Neural progenitor cell (in vitro differentiated cells): ENCODE measurements at regions not wholly inside any gene's neighbourhood (a gene's known extent, or its start where the extent isn't known, plus 50 kb on each side); places are given as distances from the start of the nearest gene placed in this dataset.

Experiments
- DNase-seq: peaks from one replicate; pipeline ENCODE4 v3.0.0-alpha.2; 2016; ENCODE audit warnings: low spot score
- H2AFZ ChIP-seq: fragments of 200-600 bp; sonication (generic); replicated peaks from 2 replicates; pipeline ENCODE4 v1.6.1; 2016; ENCODE audit warnings: antibody characterized with exemption
- H3F3A ChIP-seq: fragments of 200-600 bp; sonication (generic); 2 replicates; pipeline ENCODE4 v1.6.1; 2016; ENCODE audit warnings: antibody characterized with exemption, low read depth
- H3K27ac ChIP-seq: fragments of 200-600 bp; sonication (generic); 2 replicates; pipeline ENCODE4 v1.5.1; 2016; ENCODE audit warnings: mild to moderate bottlenecking
- H3K27me3 ChIP-seq: fragments of 200-600 bp; sonication (generic); 2 replicates; pipeline ENCODE4 v1.6.1; 2016; ENCODE audit warnings: mild to moderate bottlenecking, moderate library complexity
- H3K36me3 ChIP-seq: fragments of 200-600 bp; sonication (generic); 2 replicates; pipeline ENCODE4 v1.5.1; 2016
- H3K4me1 ChIP-seq: fragments of 200-600 bp; sonication (generic); 2 replicates; pipeline ENCODE4 v1.6.1; 2016; ENCODE audit warnings: mixed run types
- H3K4me2 ChIP-seq: fragments of 200-600 bp; sonication (generic); 2 replicates; pipeline ENCODE4 v1.6.1; 2016
- H3K4me3 ChIP-seq: fragments of 200-600 bp; sonication (generic); 2 replicates; pipeline ENCODE4 v1.5.1; 2016
- H3K79me2 ChIP-seq: fragments of 200-600 bp; sonication (generic); 2 replicates; pipeline ENCODE4 v1.6.1; 2016; ENCODE audit warnings: low read depth
- H3K9ac ChIP-seq: fragments of 200-600 bp; sonication (generic); 2 replicates; pipeline ENCODE4 v1.6.1; 2016
- H3K9me3 ChIP-seq: fragments of 200-600 bp; sonication (generic); 2 replicates; pipeline ENCODE4 v1.5.1; 2016; ENCODE audit warnings: low read depth
- H4K20me1 ChIP-seq: fragments of 200-600 bp; sonication (generic); 2 replicates; pipeline ENCODE4 v1.6.1; 2016; ENCODE audit warnings: low read depth
- H3K27ac Mint-ChIP-seq: 3 replicates; pipeline ENCODE4 v1.8.0; 2021; ENCODE audit warnings: mixed read lengths
- H3K27me3 Mint-ChIP-seq: 2 replicates; pipeline ENCODE4 v1.8.0; 2022; ENCODE audit warnings: low read depth, mild to moderate bottlenecking, inconsistent platforms, moderate library complexity, mixed read lengths; ENCODE audit not compliant: insufficient read depth
- H3K36me3 Mint-ChIP-seq: 3 replicates; pipeline ENCODE4 v1.8.0; 2021; ENCODE audit warnings: mixed read lengths
- H3K4me1 Mint-ChIP-seq: 3 replicates; pipeline ENCODE4 v1.8.0; 2021; ENCODE audit warnings: mixed read lengths
- H3K4me3 Mint-ChIP-seq: 3 replicates; pipeline ENCODE4 v1.8.0; 2021; ENCODE audit warnings: mild to moderate bottlenecking, moderate library complexity, mixed read lengths
- H3K9me3 Mint-ChIP-seq: 3 replicates; pipeline ENCODE4 v1.8.0; 2020; ENCODE audit warnings: mixed read lengths
- EZH2 ChIP-seq: fragments of 200-600 bp; sonication (generic); IDR thresholded peaks from 2 replicates; pipeline ENCODE4 v1.6.1; 2017; ENCODE audit warnings: antibody characterized with exemption, mild to moderate bottlenecking, moderate library complexity
- EZH2phosphoT487 ChIP-seq: fragments of 200-600 bp; sonication (generic); IDR thresholded peaks from 2 replicates; pipeline ENCODE4 v1.6.1; 2017; ENCODE audit warnings: antibody characterized with exemption
- TF ChIP-seq, protein P1 (sequence below): fragments of 200-600 bp; sonication (generic); IDR thresholded peaks from 2 replicates; pipeline ENCODE4 v1.5.1; 2017; ENCODE audit warnings: antibody characterized with exemption, mild to moderate bottlenecking

DNA sequence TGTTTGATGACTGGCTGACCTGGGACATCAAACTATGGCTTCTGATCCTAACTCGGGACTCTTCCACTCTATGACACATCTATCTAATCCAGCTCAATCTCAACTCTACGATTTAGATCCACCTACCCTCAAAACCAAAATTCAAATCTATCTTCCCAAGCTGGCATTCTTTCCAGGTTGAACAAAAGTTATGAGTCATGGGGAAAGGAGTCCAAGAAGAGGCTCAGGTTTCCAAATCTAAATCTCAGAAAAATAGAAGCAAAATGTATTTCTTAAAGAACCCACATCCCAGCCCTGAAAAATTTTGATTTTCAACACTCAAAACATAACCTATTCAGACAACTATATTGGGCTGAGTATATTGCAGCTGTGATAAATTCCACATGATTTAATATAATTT is 143.9 kb upstream of the IPO5 start:
- H3F3A ChIP-seq = no peaks in the 10 kb centered on the region
- peaks cover 2% of the 10 kb centered on the region for H3K27me3 Mint-ChIP-seq
- H3K9me3 Mint-ChIP-seq = peaks cover 3% of the 10 kb centered on the region
- H3K36me3 Mint-ChIP-seq = no peaks in the 10 kb centered on the region
- H3K4me1 Mint-ChIP-seq = no peaks in the 10 kb centered on the region
- H3K4me3 ChIP-seq = no peak overlapping the region
- no peak overlapping the region for H3K9ac ChIP-seq
- H3K4me1 ChIP-seq = peaks cover 7% of the 10 kb centered on the region
- H3K9me3 ChIP-seq = no peaks in the 10 kb centered on the region
- no peak for DNase-seq
- no peaks in the 10 kb centered on the region for H3K79me2 ChIP-seq
- no peaks in the 10 kb centered on the region for H3K27me3 ChIP-seq
- H4K20me1 ChIP-seq = no peaks in the 10 kb centered on the region
- no peak overlapping the region for H2AFZ ChIP-seq
- TF ChIP-seq EZH2phosphoT487 (no peak), EZH2 (no peak)
- TF ChIP-seq, protein P1, sequence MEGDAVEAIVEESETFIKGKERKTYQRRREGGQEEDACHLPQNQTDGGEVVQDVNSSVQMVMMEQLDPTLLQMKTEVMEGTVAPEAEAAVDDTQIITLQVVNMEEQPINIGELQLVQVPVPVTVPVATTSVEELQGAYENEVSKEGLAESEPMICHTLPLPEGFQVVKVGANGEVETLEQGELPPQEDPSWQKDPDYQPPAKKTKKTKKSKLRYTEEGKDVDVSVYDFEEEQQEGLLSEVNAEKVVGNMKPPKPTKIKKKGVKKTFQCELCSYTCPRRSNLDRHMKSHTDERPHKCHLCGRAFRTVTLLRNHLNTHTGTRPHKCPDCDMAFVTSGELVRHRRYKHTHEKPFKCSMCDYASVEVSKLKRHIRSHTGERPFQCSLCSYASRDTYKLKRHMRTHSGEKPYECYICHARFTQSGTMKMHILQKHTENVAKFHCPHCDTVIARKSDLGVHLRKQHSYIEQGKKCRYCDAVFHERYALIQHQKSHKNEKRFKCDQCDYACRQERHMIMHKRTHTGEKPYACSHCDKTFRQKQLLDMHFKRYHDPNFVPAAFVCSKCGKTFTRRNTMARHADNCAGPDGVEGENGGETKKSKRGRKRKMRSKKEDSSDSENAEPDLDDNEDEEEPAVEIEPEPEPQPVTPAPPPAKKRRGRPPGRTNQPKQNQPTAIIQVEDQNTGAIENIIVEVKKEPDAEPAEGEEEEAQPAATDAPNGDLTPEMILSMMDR = no peak
- H3K27ac ChIP-seq = no peak overlapping the region
- H3K4me2 ChIP-seq = no peak overlapping the region
- no peak overlapping the region for H3K4me3 Mint-ChIP-seq
- H3K36me3 ChIP-seq = no peaks in the 10 kb centered on the region
- H3K27ac Mint-ChIP-seq = no peak overlapping the region

DNA sequence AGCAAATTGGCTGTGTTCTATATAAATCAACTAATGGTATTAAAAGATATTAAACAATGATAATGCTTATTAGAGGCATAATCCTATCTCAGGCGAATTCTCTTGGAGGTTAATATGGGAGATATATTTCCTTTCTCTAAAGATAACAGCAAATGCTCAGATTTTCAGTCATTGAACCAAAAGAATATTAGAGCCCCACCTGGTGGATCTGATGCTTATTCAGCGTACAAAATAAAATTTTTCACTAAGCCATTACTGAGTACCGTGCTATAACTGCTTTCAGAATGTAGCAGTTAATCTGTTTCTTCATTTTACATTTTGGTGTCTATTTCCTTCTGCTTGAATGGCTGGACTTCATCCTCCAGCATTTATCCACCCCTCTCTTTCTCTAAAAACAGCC is 143.3 kb upstream of the IPO5 start:
- H3K4me1 Mint-ChIP-seq = no peaks in the 10 kb centered on the region
- no peaks in the 10 kb centered on the region for H3K27me3 Mint-ChIP-seq
- no peaks in the 10 kb centered on the region for H3K36me3 ChIP-seq
- H3F3A ChIP-seq = no peaks in the 10 kb centered on the region
- no peaks in the 10 kb centered on the region for H3K9me3 ChIP-seq
- H2AFZ ChIP-seq = no peak overlapping the region
- no peak overlapping the region for H3K4me3 ChIP-seq
- H3K27ac Mint-ChIP-seq = no peak overlapping the region
- H3K27ac ChIP-seq = no peak overlapping the region
- H3K27me3 ChIP-seq = no peaks in the 10 kb centered on the region
- H3K4me1 ChIP-seq = peaks cover 7% of the 10 kb centered on the region
- H3K9me3 Mint-ChIP-seq = peaks cover 3% of the 10 kb centered on the region
- no peak overlapping the region for H3K4me3 Mint-ChIP-seq
- peak; percentile 15 for DNase-seq
- no peaks in the 10 kb centered on the region for H3K79me2 ChIP-seq
- H3K4me2 ChIP-seq = no peak overlapping the region
- TF ChIP-seq, protein P1 = peak; percentile 55
- no peak for TF ChIP-seq EZH2
- H3K9ac ChIP-seq = no peak overlapping the region
- no peaks in the 10 kb centered on the region for H3K36me3 Mint-ChIP-seq
- no peaks in the 10 kb centered on the region for H4K20me1 ChIP-seq

DNA sequence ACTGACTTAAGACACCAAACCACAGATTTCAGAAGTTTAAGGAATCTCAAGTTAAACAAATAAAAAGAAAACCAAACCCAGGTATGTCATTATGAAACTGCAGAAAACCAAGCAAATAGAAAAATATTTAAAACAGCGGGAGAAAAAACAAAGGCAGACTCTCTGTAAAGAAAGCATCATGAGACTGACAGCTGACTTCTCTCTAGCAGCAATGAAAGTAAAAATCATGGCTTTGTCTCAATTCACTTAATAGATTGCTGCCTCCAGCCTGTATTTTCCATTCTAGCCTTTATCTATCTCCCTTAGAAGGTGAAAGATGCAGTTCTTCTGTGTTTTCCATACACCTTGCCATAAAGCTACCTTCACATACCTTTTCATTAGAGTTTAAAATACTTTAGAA is 131.1 kb upstream of the IPO5 start:
- Mint-ChIP-seq H3K4me3 (no peak overlapping the region), H3K36me3 (no peaks in the 10 kb centered on the region)
- no peak for TF ChIP-seq EZH2
- TF ChIP-seq, protein P1 = no peak
- TF ChIP-seq EZH2phosphoT487 = no peak

More for the DNA sequence above, 131.1 kb upstream of the IPO5 start:
- H3K36me3 ChIP-seq = no peaks in the 10 kb centered on the region
- no peak for DNase-seq
- no peak overlapping the region for H3K27ac Mint-ChIP-seq
- no peaks in the 10 kb centered on the region for H3F3A ChIP-seq
- H2AFZ ChIP-seq = no peak overlapping the region
- peaks cover 6% of the 10 kb centered on the region for H3K27me3 Mint-ChIP-seq
- no peaks in the 10 kb centered on the region for H3K79me2 ChIP-seq
- no peaks in the 10 kb centered on the region for H4K20me1 ChIP-seq
- no peak overlapping the region for H3K27ac ChIP-seq
- no peaks in the 10 kb centered on the region for H3K27me3 ChIP-seq
- H3K4me1 ChIP-seq = no peaks in the 10 kb centered on the region
- no peak overlapping the region for H3K4me2 ChIP-seq
- H3K9me3 ChIP-seq = no peaks in the 10 kb centered on the region
- H3K4me3 ChIP-seq = no peak overlapping the region
- peaks cover 2% of the 10 kb centered on the region for H3K9me3 Mint-ChIP-seq
- H3K4me1 Mint-ChIP-seq = no peaks in the 10 kb centered on the region
- H3K9ac ChIP-seq = no peak overlapping the region
